ENCODE measurements at regions not wholly inside any gene's neighbourhood (a gene's known extent, or its start where the extent isn't known, plus 50 kb on each side); places are given as distances from the start of the nearest gene placed in this dataset.

DNA sequence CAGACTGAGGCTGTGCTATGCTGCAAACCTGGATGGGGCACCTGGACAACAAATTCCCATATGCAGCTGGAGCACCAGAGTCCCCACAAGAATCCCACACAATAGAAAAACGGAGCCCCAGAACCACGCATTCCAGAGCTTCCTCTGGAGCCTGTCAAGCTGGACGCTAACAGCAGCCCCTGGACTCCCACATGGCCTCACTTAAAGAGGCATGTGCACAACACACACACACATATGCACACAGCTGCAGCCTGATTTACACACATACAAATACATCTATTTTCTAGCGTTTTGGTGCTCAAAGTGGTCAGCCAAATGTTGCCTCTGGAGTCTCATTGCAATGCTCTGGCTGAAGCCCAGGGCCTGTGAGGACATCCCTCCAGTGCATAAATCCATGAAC, 632.7 kb upstream of the ID2 start:
- intact Hi-C loops (cut with DNase I; ENCODE audit: low total_unique reads) = no loop called here
- no peaks in the 10 kb centered on the region for H3K36me3 ChIP-seq
- no peaks in the 10 kb centered on the region for H3K9me3 ChIP-seq
- no peaks in the 10 kb centered on the region for H3K4me1 ChIP-seq
- no peak overlapping the region for H3K27ac ChIP-seq
- no peak overlapping the region for H3K4me3 ChIP-seq
- DNase-seq = peak in 1 of 2 donors; percentile 29
- TF ChIP-seq POLR2A (IDR thresholded peaks at IDR 0.05) = no peak
- TF ChIP-seq, protein P1, sequence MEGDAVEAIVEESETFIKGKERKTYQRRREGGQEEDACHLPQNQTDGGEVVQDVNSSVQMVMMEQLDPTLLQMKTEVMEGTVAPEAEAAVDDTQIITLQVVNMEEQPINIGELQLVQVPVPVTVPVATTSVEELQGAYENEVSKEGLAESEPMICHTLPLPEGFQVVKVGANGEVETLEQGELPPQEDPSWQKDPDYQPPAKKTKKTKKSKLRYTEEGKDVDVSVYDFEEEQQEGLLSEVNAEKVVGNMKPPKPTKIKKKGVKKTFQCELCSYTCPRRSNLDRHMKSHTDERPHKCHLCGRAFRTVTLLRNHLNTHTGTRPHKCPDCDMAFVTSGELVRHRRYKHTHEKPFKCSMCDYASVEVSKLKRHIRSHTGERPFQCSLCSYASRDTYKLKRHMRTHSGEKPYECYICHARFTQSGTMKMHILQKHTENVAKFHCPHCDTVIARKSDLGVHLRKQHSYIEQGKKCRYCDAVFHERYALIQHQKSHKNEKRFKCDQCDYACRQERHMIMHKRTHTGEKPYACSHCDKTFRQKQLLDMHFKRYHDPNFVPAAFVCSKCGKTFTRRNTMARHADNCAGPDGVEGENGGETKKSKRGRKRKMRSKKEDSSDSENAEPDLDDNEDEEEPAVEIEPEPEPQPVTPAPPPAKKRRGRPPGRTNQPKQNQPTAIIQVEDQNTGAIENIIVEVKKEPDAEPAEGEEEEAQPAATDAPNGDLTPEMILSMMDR (IDR thresholded peaks at IDR 0.05) = no peak
- no peaks in the 10 kb centered on the region for H3K27me3 ChIP-seq

DNA sequence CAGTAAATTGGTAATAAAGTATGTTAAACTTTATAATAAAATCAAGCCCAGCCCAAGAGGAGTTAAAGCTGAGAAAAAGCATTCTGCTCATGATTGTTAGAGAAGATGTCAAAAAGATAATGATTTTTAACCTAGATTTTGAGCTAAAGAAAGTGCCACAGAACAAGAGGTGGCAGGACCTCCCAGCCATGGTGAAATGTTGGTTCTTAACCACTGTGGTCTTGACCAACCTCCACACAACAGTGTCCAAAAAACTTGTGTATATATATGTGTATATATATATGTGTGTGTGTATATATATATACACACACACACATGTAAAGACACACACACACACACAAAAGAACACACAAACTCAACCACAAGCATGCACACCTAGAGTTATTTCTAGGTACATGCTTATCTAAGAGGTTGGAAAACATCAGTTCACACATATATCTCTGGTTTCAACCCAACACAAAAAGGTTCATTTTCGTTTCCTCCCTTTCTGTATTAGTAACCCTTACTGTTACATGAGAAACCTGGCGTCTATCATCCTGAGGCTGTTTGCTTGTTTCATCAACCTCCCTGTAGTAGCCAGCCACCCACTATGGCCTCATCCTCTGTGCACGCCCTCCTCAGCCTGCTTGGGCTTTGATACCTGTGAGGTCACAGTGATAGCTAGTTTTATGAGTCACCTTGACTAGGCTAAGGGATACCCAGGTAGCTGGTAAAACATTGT, 631.8 kb upstream of the ID2 start:
- TF ChIP-seq, protein P1 (IDR thresholded peaks at IDR 0.05) = no peak
- TF ChIP-seq POLR2A (IDR thresholded peaks at IDR 0.05) = no peak
- H3K27me3 ChIP-seq = no peaks in the 10 kb centered on the region
- no peaks in the 10 kb centered on the region for H3K36me3 ChIP-seq
- H3K9me3 ChIP-seq = no peaks in the 10 kb centered on the region
- no peak overlapping the region for H3K27ac ChIP-seq
- no peak for DNase-seq
- intact Hi-C loops (cut with DNase I; ENCODE audit: low total_unique reads) = no loop called here
- H3K4me3 ChIP-seq = no peak overlapping the region
- H3K4me1 ChIP-seq = no peaks in the 10 kb centered on the region

DNA sequence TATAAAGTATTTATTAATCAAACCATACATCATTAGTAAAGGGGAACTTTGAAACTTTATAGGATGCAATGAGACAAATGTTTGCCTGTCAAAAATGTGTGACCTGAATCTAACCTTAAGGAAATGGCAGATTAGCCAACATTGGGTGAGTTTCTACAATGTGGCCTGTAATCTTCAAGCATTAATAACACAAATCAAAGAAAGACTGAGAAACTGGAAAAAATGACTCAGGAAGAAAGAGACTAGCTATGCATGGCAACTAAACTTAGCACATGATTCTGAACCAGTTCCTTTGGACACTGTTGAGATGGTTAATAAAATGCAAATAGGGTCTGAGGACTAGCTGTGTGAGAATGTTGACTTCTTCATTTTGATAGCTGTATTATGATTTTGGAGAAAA, 628.6 kb upstream of the ID2 start:
- H3K9me3 ChIP-seq = no peaks in the 10 kb centered on the region
- intact Hi-C loops (cut with DNase I; ENCODE audit: low total_unique reads) = no loop called here
- H3K36me3 ChIP-seq = no peaks in the 10 kb centered on the region
- no peaks in the 10 kb centered on the region for H3K4me1 ChIP-seq
- DNase-seq = no peak
- H3K27ac ChIP-seq = no peak overlapping the region
- H3K4me3 ChIP-seq = no peak overlapping the region
- H3K27me3 ChIP-seq = no peaks in the 10 kb centered on the region
- TF ChIP-seq, protein P1 (IDR thresholded peaks at IDR 0.05) = no peak
- no peak for TF ChIP-seq POLR2A (IDR thresholded peaks at IDR 0.05)

DNA sequence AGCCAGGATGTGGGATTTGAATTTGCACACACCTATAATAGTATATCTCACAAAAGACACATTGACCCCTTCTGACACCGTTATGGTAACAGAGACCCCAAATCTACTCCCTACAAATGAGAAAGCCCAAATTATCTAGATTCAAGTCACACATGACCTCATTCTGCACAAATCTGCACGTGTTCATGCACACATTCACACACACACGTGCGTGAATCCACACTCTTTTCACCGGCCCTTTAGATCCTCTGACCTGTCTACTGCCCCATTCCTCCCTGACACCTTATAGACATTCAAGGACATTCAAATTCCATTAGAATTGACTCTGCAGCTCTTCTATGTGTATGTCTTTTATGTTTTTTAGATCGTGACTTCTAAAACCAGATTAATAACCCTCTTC, 627.8 kb upstream of the ID2 start:
- intact Hi-C loops (cut with DNase I; ENCODE audit: low total_unique reads) = no loop called here
- no peak for DNase-seq
- H3K4me3 ChIP-seq = no peak overlapping the region
- H3K27me3 ChIP-seq = no peaks in the 10 kb centered on the region
- H3K36me3 ChIP-seq = no peaks in the 10 kb centered on the region
- H3K4me1 ChIP-seq = no peaks in the 10 kb centered on the region
- no peak overlapping the region for H3K27ac ChIP-seq
- H3K9me3 ChIP-seq = no peaks in the 10 kb centered on the region
- TF ChIP-seq POLR2A (IDR thresholded peaks at IDR 0.05) = no peak
- TF ChIP-seq, protein P1 (IDR thresholded peaks at IDR 0.05) = no peak

DNA sequence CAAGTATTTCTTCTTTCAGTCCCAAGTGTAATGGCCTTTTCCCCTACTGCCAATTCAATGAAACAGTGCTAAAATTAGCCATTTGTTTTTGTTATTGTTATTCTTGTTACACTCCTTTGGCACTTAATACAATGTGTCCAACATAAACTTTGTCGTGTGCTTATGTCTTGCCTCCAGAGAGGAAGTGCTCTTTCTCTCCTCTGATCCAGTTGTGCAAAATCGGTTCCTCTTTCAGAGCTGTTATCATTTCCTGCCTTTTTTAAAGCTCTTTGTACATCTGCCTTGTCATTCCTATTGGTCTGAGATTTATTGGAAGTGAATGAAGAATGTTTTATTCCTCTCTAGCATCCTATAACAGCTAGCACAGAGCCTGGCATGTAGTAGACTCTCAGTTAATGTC, 623.2 kb upstream of the ID2 start:
- no peak overlapping the region for H3K27ac ChIP-seq
- H3K9me3 ChIP-seq = no peaks in the 10 kb centered on the region
- H3K36me3 ChIP-seq = no peaks in the 10 kb centered on the region
- DNase-seq = no peak
- no peak for TF ChIP-seq POLR2A (IDR thresholded peaks at IDR 0.05)
- TF ChIP-seq, protein P1 (IDR thresholded peaks at IDR 0.05) = no peak
- intact Hi-C loops (cut with DNase I; ENCODE audit: low total_unique reads) = no loop called here
- H3K4me3 ChIP-seq = no peak overlapping the region
- no peaks in the 10 kb centered on the region for H3K27me3 ChIP-seq
- no peaks in the 10 kb centered on the region for H3K4me1 ChIP-seq
